HG02642 (cell line): ENCODE measurements at regions not wholly inside any gene's neighbourhood (a gene's known extent, or its start where the extent isn't known, plus 50 kb on each side); places are given as distances from the start of the nearest gene placed in this dataset.

Source experiments
- ATAC-seq: cut with Tn5 transposase; IDR thresholded peaks from one replicate; pipeline ENCODE4 v1.9.1; 2021; ENCODE audit warnings: mild to moderate bottlenecking; ENCODE audit not compliant: unreplicated experiment, poor library complexity

DNA sequence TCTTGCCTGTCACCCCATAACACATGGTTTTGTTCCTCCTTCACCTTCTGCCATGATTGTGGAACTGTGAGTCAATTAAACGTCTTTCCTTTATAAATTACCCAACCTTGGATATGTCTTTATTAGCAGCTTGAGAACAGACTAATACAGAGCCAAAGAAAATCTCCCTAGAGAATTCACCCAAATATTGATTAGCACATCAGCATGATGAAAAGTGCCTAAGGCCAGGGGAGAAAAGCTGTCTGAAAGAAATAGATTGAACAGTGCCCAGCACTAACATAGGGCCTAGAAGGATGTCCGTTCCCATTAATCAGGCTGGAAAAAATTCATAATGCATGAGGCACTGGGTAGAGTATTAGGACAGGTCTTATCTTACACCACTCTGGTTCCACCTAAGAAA, 111.9 kb upstream of the CALN1 start:
- no peak for ATAC-seq

DNA sequence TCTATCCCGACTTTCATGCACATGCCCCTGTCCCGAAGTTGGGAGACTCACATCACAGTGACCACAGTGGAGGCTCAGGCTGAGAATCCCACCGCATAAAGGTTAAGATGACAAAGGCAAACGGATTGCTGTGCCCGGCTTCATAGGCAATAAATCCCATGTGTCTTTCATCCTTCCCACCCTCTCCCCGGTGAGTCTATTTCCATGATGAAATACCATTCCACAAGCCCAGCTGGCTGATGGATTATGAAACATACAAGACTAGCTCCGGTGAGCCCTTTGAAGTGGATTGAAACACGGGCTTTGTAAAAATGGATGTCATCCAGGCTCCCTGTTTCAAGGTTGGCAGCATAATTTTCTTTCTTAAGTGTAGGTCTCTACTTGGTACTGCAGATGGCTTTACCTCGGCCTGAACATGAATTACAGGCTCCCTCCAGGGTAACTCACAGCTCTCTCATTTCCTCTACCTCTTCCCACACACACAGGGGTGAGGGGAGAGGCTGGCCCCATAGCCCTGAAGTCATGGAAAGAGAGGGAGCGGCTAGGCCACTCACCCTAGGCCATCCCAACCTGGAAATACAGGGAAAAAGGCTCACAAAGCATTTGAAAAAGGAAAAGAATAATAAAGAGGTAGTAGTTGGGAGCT, 92.0 kb upstream of the CALN1 start:
- ATAC-seq = no peak

DNA sequence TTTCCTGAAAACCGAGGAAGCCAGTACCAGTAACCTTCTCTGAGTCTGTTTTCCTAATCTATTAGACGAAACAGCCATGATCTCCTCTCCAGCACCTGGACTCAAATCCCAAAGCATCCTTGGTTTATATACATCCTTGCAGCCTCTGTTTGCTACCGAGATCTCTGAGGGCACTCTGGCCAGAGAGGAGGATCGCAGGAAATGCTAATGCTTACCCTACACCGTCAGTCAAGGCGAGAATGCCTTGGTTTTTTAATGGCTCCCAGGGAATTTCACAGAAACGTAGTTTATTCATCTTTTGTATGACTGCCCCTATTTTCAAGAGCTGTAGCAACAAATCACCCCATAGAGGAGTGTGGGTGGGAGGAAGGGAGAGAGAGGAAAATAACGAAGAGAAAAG, 91.5 kb upstream of the CALN1 start:
- no peak for ATAC-seq

DNA sequence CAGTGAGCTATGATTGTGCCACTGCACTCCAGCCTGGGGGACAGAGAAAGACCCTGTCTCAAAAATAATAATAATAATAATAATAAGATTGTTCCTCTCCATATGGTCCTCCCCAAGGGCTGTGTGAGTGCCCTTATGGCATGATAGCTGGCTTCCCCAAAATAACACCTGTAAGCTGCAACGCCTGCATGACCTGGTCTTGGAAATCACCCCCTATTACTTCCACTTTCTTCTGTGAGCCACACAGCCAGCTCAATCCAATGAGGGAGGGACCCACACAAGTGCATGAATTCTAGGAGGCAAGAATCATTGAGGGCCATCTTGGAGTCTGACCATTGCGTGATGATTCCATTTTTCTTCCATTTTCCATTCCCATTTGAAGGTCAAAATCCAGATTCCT, 82.7 kb upstream of the CALN1 start:
- no peak for ATAC-seq

DNA sequence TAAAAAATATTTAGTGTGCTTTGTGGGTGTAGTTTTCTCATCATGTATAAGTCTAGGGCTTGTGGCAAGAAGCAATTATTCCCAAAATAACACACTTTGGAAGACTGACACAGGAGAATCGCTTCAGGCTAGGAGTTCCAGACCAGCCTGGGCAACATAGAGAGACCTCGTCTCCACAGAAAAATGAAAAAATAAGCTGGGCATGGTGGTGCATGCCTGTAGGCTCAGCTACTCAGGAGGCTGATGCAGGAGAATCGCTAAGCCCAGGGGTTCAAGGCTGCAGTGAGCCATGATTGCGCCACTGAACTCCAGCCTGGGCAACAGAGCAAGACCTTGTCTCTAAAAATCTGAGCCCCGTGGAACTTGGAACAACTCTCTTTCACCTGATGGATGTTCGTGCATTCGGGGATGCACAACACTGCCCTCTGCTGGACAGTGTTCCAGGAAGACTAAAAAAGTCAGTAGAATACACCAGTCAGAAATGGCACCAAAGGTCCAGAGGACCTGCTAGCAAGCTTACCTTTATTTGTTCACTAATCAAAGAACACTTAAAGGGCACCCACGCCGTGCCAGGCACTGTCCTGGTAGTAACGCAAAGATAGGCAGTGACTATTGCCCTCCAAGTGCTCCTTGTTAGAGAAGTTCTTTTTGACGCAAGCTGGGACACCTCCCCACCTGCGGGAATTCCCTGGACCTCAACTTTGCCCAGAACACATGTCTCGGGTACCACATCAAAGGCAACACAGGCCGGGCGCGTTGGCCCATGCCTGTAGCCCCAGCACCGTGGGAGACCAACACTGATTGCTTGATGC, 81.9 kb upstream of the CALN1 start:
- ATAC-seq = peak; percentile 60

DNA sequence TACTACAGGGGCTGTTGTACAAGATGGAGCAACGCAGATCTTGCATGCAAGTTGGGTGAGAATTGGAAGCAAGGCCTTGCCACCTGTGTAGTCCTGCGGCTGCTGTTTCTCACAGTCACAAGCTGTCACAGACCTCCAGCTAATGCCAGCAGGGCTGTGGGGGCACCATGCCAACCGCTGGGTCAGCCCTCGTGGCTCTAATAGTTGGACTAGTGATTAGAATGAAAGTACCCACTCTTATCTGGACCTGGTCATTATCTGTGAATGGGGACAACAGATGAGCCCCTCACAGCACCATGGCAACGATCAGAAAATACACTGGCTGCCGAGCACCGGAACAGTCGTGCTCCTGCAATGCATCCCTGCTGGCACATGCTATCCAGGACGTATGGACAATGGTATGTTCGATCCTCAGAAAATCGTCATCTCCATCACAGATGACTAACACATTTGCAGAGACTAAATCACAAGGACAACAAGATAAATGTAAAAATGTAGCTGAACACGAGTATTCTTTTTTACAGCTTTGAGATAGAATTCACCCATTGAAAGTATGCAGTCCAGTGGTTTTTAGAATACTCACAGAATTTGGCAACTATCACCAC, 80.4 kb upstream of the CALN1 start:
- ATAC-seq = no peak

DNA sequence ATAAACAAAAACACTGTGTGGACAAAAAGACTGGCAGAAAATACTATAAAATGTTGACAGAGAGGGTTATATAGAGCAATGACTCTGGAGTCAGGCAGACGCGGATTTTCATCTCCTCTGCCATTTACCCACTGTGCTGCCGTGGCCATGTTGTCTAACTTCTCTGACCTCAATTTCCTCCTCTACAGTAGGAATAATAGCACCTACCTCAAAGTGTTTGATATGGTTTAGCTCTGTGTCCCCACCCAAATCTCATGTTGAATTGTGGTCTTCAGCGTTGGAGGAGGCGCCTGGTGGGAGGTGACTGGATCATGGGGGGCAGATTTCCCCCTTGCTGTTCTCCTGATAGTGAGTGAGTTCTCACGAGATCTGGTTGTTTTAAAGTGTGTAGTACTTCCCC, 78.2 kb upstream of the CALN1 start:
- no peak for ATAC-seq

DNA sequence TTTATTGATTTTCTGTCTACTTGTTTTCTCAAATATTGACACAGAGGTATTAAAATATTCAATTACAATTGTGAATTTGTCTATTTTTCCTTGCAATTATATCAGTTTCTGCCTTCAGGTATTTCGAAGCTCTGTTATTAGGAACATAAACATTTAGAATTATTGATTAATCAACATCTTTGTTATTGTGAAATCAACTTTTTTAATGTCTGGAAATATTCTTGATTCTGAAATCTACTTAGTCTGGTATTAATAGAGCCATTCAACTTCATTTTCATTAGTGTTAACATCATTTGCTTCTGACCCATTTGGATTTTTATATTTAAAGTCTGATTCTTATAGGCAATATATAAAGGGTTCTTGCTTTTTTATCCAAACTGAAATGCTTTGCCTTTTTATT, 69.8 kb upstream of the CALN1 start:
- no peak for ATAC-seq

DNA sequence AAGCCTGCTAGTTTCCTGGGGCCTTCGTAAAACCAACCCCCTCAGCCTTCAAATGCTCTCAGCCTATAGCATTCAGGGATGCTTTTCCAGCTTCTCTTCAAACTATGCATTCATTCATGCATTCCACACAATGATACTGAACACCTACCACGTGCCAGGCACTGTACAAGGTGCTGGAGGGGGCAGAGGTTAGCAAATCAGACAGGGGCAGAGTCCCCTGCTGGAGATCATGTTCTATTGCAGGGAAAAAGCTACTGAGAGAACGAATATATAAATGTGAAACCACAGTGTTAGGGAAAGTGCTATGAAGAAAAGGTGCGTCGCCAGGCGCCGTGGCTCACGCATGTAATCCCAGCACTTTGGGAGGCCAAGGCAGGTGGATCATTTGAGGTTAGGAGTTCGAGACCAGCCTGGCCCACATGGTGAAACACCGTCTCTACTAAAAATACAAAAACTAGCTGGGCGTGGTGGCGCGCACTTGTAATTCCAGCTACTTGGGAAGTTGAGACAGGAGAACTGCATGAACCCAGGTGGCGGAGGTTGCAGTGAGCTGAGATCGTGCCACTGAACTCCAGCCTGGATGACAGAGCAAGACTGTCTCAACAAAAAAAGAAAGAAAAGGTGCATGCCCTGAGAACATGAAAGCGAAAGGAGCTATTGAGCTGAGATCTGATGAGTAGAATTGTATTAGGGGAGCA, 64.6 kb upstream of the CALN1 start:
- no peak for ATAC-seq

DNA sequence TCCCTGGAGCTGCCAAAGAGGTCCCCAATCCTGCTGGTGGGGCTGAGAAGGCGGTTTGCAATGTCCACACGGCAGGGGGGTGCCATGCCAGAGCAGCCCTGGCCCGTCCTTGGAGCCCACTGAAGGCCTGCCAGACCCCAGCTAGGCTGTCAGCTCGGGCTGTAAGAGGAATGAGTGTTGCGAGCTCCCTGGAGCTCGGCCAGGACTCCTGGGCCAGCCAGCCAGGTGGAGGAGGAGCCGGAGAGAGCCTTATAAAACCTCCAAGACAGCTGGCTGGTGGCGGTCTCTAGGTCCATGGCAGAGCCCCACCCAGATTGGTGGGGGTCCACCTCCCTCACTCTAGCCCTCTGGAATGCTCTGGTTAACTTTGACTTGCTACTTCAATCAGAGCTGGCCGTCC, 55.1 kb upstream of the CALN1 start:
- ATAC-seq = no peak

DNA sequence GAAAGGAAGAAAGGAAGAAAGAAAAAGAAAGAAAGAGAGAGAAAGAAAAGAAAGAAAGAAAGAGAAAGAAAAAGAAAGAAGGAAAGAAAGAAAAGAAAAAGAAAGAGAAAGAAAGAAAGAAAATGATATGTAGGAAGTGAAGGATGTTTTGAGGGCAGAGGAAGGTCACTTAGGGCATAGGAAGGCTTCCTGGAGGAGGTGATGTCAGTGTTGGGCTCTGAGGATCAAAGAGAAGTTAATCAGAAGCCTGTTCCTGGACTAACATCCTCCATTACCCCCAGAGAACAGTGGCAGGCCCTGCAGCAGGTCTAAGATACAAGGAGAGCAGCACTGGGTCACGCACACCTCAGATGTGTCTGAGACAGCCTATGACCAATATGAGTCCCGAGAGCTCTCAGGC, 54.7 kb upstream of the CALN1 start:
- ATAC-seq = no peak

DNA sequence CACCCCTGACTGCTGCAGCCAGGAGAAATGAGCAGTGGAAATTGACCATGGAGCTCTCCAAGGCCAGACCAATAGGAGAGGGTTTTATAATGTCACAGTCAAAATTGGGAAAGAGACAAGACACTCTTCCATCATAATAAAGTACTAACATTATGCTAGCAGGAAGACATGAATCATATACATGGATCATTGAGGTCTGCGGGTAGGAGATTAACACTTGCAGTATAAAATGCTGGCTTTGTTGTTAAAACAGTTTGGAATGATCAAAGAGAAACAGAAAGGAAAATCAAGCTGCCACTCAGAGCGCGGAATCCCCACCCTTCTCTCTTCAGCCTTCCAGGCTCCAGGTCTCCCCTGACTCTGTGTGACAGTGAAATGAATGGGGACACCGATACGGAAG, 53.4 kb upstream of the CALN1 start:
- ATAC-seq = no peak

DNA sequence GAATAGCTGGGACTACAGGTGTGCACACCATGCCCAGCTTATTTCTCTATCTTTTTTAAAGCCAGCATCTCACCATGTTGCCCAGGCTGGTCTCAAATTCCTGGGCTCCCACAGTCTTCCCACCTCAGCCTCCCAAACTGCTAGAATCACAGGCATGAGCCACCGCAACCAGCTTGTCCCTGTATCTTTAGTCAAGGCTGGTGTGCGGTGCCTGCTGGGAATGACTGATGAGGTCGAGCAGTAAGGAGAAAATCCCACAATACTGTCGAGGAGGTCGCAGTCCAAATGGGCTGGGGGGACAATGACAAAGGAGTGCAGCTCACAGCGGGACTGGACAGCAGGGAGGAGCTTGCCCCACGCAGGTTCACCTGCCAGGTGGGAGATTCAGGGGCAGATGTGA, 50.2 kb upstream of the CALN1 start:
- no peak for ATAC-seq
